WTC11 (cell line): ENCODE measurements at regions not wholly inside any gene's neighbourhood (a gene's known extent, or its start where the extent isn't known, plus 50 kb on each side); places are given as distances from the start of the nearest gene placed in this dataset.

Source experiments
- ATAC-seq: fragments of 200-7000 bp; cut with Tn5 transposase; 2 replicates; pipeline ENCODE4 v1.10.0; 2021; ENCODE audit warnings: mild to moderate bottlenecking, moderate library complexity
- CTCF ChIA-PET: fragments of 300-600 bp; sonication (Branson Sonifier 250); formaldehyde crosslinking; loops from one replicate; lab custom pipeline; 2021; ENCODE audit warnings: antibody characterized with exemption; lab: Charles Lee
- POLR2A ChIA-PET: fragments of 350-600 bp; sonication (Branson Sonifier 250); formaldehyde crosslinking; loops from one replicate; lab custom pipeline; 2021; ENCODE audit warnings: antibody characterized with exemption; lab: Charles Lee
- DNase-seq: peaks from one replicate; pipeline ENCODE4 v3.0.0; 2021; ENCODE audit warnings: low spot score
- H3K27ac Mint-ChIP-seq: 2 replicates; pipeline ENCODE4 v1.8.0; 2021; ENCODE audit warnings: mixed read lengths
- H3K27me3 Mint-ChIP-seq: 2 replicates; pipeline ENCODE4 v1.8.0; 2021; ENCODE audit warnings: low read depth, mild to moderate bottlenecking, moderate library complexity, mixed read lengths
- H3K36me3 Mint-ChIP-seq: 2 replicates; pipeline ENCODE4 v1.8.0; 2021; ENCODE audit warnings: mixed read lengths
- H3K4me1 Mint-ChIP-seq: 2 replicates; pipeline ENCODE4 v1.8.0; 2022; ENCODE audit warnings: mixed read lengths
- H3K4me3 Mint-ChIP-seq: 2 replicates; pipeline ENCODE4 v1.8.0; 2021; ENCODE audit warnings: mild to moderate bottlenecking, moderate library complexity, mixed read lengths
- H3K9me3 Mint-ChIP-seq: 2 replicates; pipeline ENCODE4 v1.8.0; 2021; ENCODE audit warnings: mixed read lengths
- AR ChIP-seq: fragments of 250-450 bp; sonication (Bioruptor Pico); IDR thresholded peaks from 2 replicates; pipeline ENCODE4 v1.9.0; 2021; ENCODE audit warnings: mild to moderate bottlenecking
- ATF1 ChIP-seq: sonication (generic); formaldehyde crosslinking; IDR thresholded peaks from 2 replicates; pipeline ENCODE4 v1.8.1; 2023; ENCODE audit warnings: mild to moderate bottlenecking, moderate library complexity, missing genetic modification reagents
- CBFB ChIP-seq: sonication (generic); formaldehyde crosslinking; IDR thresholded peaks from 2 replicates; pipeline ENCODE4 v1.8.1; 2022; ENCODE audit warnings: mild to moderate bottlenecking, low read depth, missing genetic modification reagents
- ESRRA ChIP-seq: sonication (generic); formaldehyde crosslinking; IDR thresholded peaks from 2 replicates; pipeline ENCODE4 v1.8.1; 2022; ENCODE audit warnings: mild to moderate bottlenecking, missing genetic modification reagents, borderline replicate concordance
- ETV6 ChIP-seq: sonication (generic); formaldehyde crosslinking; IDR thresholded peaks from 2 replicates; pipeline ENCODE4 v1.8.1; 2022; ENCODE audit warnings: mild to moderate bottlenecking, missing genetic modification reagents
- FOXK1 ChIP-seq: sonication (generic); formaldehyde crosslinking; IDR thresholded peaks from 2 replicates; pipeline ENCODE4 v1.8.0; 2022; ENCODE audit warnings: mild to moderate bottlenecking, moderate library complexity, missing genetic modification reagents
- GABPB1 ChIP-seq: sonication (generic); formaldehyde crosslinking; IDR thresholded peaks from 2 replicates; pipeline ENCODE4 v1.8.1; 2023; ENCODE audit warnings: mild to moderate bottlenecking, missing genetic modification reagents
- GTF2I ChIP-seq: fragments of 250-450 bp; sonication (Bioruptor Pico); conservative IDR thresholded peaks from 2 replicates; pipeline ENCODE4 v1.4.0; 2021; ENCODE audit warnings: mild to moderate bottlenecking
- IRF1 ChIP-seq: sonication (generic); formaldehyde crosslinking; IDR thresholded peaks from 2 replicates; pipeline ENCODE4 v1.8.0; 2023; ENCODE audit warnings: missing genetic modification reagents
- PRDM15 ChIP-seq: sonication (generic); formaldehyde crosslinking; IDR thresholded peaks from 2 replicates; pipeline ENCODE4 v1.8.0; 2022; ENCODE audit warnings: missing genetic modification reagents
- PREB ChIP-seq: sonication (generic); formaldehyde crosslinking; IDR thresholded peaks from 2 replicates; pipeline ENCODE4 v1.8.1; 2022; ENCODE audit warnings: mild to moderate bottlenecking, missing genetic modification reagents, moderate library complexity, borderline replicate concordance
- SOX15 ChIP-seq: fragments of 250-450 bp; sonication (Bioruptor Pico); IDR thresholded peaks from 2 replicates; pipeline ENCODE4 v1.9.0; 2021; ENCODE audit warnings: mild to moderate bottlenecking
- ZMAT4 ChIP-seq: fragments of 250-450 bp; sonication (Bioruptor Pico); IDR thresholded peaks from 2 replicates; pipeline ENCODE4 v1.9.0; 2021; ENCODE audit warnings: mild to moderate bottlenecking
- ZNF121 ChIP-seq: sonication (generic); formaldehyde crosslinking; IDR thresholded peaks from 2 replicates; pipeline ENCODE4 v1.8.0; 2023; ENCODE audit warnings: missing genetic modification reagents
- ZNF232 ChIP-seq: sonication (generic); formaldehyde crosslinking; IDR thresholded peaks from 2 replicates; pipeline ENCODE4 v1.8.0; 2022; ENCODE audit warnings: mild to moderate bottlenecking, missing genetic modification reagents
- ZNF416 ChIP-seq: fragments of 250-450 bp; sonication (Bioruptor Pico); IDR thresholded peaks from 2 replicates; pipeline ENCODE4 v1.9.0; 2021; ENCODE audit warnings: mild to moderate bottlenecking, inconsistent platforms

- TF ChIP-seq ZNF121 (CRISPR knock-in tag) (no peak), GTF2I (CRISPR knock-in tag) (no peak), GABPB1 (no peak), ETV6 (no peak), ESRRA (CRISPR knock-in tag) (no peak)
Measured at GRCh38 chr12:107518868-107519267, 166.7 kb upstream of the PWP1 start (continued).

- no peak for TF ChIP-seq SOX15
- no peak for TF ChIP-seq PRDM15 (CRISPR knock-in tag)
- Mint-ChIP-seq H3K9me3 (peaks cover 11% of the 10 kb centered on the region), H3K27ac (no peak overlapping the region), H3K4me3 (no peak overlapping the region), H3K36me3 (no peaks in the 10 kb centered on the region), H3K27me3 (no peaks in the 10 kb centered on the region), H3K4me1 (peaks cover 5% of the 10 kb centered on the region)
- DNase-seq (no peak), ATAC-seq (no peak)
- ChIA-PET CTCF (interaction anchor here (0.5 to 1.3 kb wide), 3 partner anchors 19 to 90 kb away, joined by 3 to 4 read pairs (median 3); no protein-coding TSS in a partner anchor), POLR2A (no interaction called here)
Measured at GRCh38 chr12:107519906-107520859, 165.4 kb upstream of the PWP1 start.

- no peak overlapping the region for H3K4me3 Mint-ChIP-seq
- CTCF ChIA-PET = interaction anchor here (0.7 kb wide), 1 partner anchor 299 kb away, joined by 3 read pairs; no protein-coding TSS in a partner anchor
- DNase-seq (no peak), ATAC-seq (no peak)
- H3K27me3 Mint-ChIP-seq = no peaks in the 10 kb centered on the region
- no peaks in the 10 kb centered on the region for H3K36me3 Mint-ChIP-seq
- no peaks in the 10 kb centered on the region; the same call in 1 of the 2 replicates for H3K4me1 Mint-ChIP-seq
- TF ChIP-seq GABPB1 = no peak
- TF ChIP-seq ZMAT4 (CRISPR knock-in tag) = no peak
- no peak for TF ChIP-seq PREB (CRISPR knock-in tag)
- no peak for TF ChIP-seq FOXK1 (CRISPR knock-in tag)
- no peak for TF ChIP-seq ATF1 (CRISPR knock-in tag)
- no peak for TF ChIP-seq ZNF416 (CRISPR knock-in tag)
- no peak for TF ChIP-seq AR
- TF ChIP-seq CBFB (CRISPR knock-in tag) = no peak
- TF ChIP-seq ZNF232 (CRISPR knock-in tag) = no peak
- no peak for TF ChIP-seq IRF1 (CRISPR knock-in tag)
- TF ChIP-seq, all 79 proteins: peak for 0
- peaks cover 11% of the 10 kb centered on the region for H3K9me3 Mint-ChIP-seq
- POLR2A ChIA-PET = no interaction called here
- no peak overlapping the region for H3K27ac Mint-ChIP-seq
Measured at GRCh38 chr12:107521826-107522355, 163.7 kb upstream of the PWP1 start.
